Neural crest cell (in vitro differentiated cells): ENCODE measurements at regions not wholly inside any gene's neighbourhood (a gene's known extent, or its start where the extent isn't known, plus 50 kb on each side); places are given as distances from the start of the nearest gene placed in this dataset.
A peak's percentile ranks its signal among the peaks of the same experiment; 100 is the strongest.

ENCODE experiments used
- DNase-seq: peaks from one replicate; pipeline ENCODE4 v3.0.0; 2021; ENCODE audit warnings: low read depth, mixed read lengths, low spot score
- H3K27ac Mint-ChIP-seq: one replicate; pipeline ENCODE4 v1.8.0; 2021; ENCODE audit warnings: mild to moderate bottlenecking, mixed read lengths; ENCODE audit not compliant: unreplicated experiment
- H3K27me3 Mint-ChIP-seq: 2 replicates; pipeline ENCODE4 v1.8.0; 2021; ENCODE audit warnings: low read depth, mild to moderate bottlenecking, mixed read lengths
- H3K36me3 Mint-ChIP-seq: 2 replicates; pipeline ENCODE4 v1.8.0; 2021; ENCODE audit warnings: low read depth, mild to moderate bottlenecking, mixed read lengths
- H3K4me1 Mint-ChIP-seq: 2 replicates; pipeline ENCODE4 v1.8.0; 2021; ENCODE audit warnings: mixed read lengths
- H3K4me3 Mint-ChIP-seq: one replicate; pipeline ENCODE4 v1.8.0; 2021; ENCODE audit warnings: mild to moderate bottlenecking, mixed read lengths
- H3K9me3 Mint-ChIP-seq: 2 replicates; pipeline ENCODE4 v1.8.0; 2021; ENCODE audit warnings: mixed read lengths
- TF ChIP-seq, protein P1 (sequence below): fragments of 200-600 bp; sonication (generic); conservative IDR thresholded peaks from 2 replicates; pipeline ENCODE4 v1.5.0; 2021; ENCODE audit warnings: antibody characterized with exemption, mild to moderate bottlenecking

DNA sequence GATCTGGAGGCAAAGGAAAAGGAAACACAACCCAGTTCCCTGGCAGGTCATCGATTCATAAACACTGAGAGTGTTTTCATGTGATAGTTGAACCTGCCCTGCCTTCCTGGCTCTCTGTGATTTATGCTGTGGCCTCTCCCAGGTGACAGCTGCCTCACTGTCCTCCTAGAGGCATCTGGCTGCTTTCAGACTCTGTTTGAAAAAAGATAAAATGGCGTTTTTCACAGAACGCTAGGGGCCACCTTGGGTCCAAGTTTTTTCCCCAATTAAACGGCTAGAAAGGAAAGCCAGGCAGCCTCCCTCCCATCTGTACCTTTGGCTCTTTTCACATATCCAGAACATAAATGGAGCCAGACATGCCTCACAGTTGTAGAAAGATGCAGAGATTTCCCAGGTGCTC lies 252.6 kb upstream of the CCDC196 start:
- no peaks in the 10 kb centered on the region for H3K36me3 Mint-ChIP-seq

DNA sequence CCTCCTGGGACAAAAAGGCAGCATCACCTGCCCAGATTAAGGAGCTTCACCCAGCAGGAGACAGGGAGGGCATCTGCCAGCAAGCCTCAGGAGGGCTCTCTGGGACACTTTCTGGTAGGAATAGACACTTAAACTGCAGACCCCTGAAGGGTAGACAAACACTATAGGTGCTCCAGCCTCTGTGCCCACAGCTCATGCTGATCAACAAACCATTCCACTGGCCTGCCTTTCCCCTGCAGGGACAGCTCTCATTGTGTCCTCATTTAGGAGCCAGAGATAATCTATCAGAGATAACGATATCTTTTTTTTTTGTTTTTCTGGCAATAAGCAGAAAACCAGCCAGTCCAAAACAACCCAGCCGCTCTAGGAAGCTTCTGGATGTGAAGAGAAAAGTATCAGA lies 251.8 kb upstream of the CCDC196 start:
- no peak overlapping the region for H3K4me3 Mint-ChIP-seq
- no peak overlapping the region for H3K27ac Mint-ChIP-seq
- no peaks in the 10 kb centered on the region for H3K9me3 Mint-ChIP-seq
- no peaks in the 10 kb centered on the region for H3K36me3 Mint-ChIP-seq
- DNase-seq = no peak
- TF ChIP-seq, protein P1, sequence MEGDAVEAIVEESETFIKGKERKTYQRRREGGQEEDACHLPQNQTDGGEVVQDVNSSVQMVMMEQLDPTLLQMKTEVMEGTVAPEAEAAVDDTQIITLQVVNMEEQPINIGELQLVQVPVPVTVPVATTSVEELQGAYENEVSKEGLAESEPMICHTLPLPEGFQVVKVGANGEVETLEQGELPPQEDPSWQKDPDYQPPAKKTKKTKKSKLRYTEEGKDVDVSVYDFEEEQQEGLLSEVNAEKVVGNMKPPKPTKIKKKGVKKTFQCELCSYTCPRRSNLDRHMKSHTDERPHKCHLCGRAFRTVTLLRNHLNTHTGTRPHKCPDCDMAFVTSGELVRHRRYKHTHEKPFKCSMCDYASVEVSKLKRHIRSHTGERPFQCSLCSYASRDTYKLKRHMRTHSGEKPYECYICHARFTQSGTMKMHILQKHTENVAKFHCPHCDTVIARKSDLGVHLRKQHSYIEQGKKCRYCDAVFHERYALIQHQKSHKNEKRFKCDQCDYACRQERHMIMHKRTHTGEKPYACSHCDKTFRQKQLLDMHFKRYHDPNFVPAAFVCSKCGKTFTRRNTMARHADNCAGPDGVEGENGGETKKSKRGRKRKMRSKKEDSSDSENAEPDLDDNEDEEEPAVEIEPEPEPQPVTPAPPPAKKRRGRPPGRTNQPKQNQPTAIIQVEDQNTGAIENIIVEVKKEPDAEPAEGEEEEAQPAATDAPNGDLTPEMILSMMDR = no peak
- H3K27me3 Mint-ChIP-seq = peaks cover 2% of the 10 kb centered on the region
- H3K4me1 Mint-ChIP-seq = peaks cover 16% of the 10 kb centered on the region

More for the DNA sequence above, 252.6 kb upstream of the CCDC196 start:
- H3K9me3 Mint-ChIP-seq = peaks cover 3% of the 10 kb centered on the region
- TF ChIP-seq, protein P1 = no peak
- H3K4me3 Mint-ChIP-seq = no peak overlapping the region
- H3K27me3 Mint-ChIP-seq = peaks cover 2% of the 10 kb centered on the region
- DNase-seq = no peak
- H3K4me1 Mint-ChIP-seq = peaks cover 11% of the 10 kb centered on the region
- no peak overlapping the region for H3K27ac Mint-ChIP-seq

- Mint-ChIP-seq H3K36me3 (no peaks in the 10 kb centered on the region), H3K27ac (no peak overlapping the region), H3K27me3 (peaks cover 2% of the 10 kb centered on the region), H3K9me3 (no peaks in the 10 kb centered on the region), H3K4me3 (no peak overlapping the region), H3K4me1 (peaks cover 21% of the 10 kb centered on the region)
- DNase-seq = no peak
- TF ChIP-seq, protein P1 = no peak
These were observed 248.4 kb upstream of the CCDC196 start for GRCh38 chr14:66237741-66238140.

GRCh38 chr14:66238969-66239368 lies 247.2 kb upstream of the CCDC196 start:
- Mint-ChIP-seq H3K9me3 (no peaks in the 10 kb centered on the region), H3K4me3 (no peak overlapping the region), H3K27me3 (peaks cover 2% of the 10 kb centered on the region), H3K4me1 (peaks cover 21% of the 10 kb centered on the region), H3K36me3 (no peaks in the 10 kb centered on the region), H3K27ac (no peak overlapping the region)
- TF ChIP-seq, protein P1 = no peak
- no peak for DNase-seq

DNA sequence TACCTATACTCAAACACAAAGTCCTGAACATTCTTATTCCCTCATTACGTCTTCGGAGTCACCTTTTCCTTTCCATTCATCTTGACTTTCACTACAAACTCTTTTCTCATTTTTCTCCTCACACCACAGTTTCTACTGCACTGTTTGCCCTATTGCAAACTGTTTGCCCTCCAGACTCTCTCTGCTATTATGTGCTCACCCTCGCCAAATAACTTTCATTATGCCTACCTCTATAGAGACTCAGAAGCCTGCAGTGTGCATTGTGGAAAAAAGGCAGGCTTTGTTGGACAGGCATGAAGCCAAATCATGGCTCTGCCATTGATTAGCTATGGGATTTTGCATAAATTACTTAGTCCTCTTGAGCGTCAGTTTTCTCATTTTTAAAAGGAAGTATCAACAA lies 246.6 kb upstream of the CCDC196 start:
- Mint-ChIP-seq H3K27me3 (peaks cover 2% of the 10 kb centered on the region), H3K4me3 (no peak overlapping the region), H3K9me3 (no peaks in the 10 kb centered on the region), H3K27ac (peak overlapping the region; percentile 10), H3K4me1 (peaks cover 21% of the 10 kb centered on the region), H3K36me3 (no peaks in the 10 kb centered on the region)
- DNase-seq = no peak
- TF ChIP-seq, protein P1 = no peak

DNA sequence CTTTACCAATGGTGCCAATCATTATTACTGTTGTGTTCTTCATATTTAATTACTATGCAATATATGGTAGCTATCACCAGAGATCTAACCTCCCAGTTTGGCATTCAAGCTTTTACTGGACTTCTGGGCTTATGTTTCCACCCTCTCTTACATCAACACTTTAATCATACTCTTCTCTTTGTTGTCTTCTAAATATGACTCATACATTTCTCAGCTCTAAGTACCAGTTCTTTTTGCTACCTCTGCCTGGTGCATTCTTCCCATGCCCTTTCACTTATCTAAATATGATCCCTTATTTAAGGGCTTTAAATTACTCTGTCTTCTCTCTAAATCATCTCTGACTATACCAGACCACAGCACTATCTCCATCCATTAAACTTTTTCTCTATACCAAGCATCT lies 246.1 kb upstream of the CCDC196 start:
- Mint-ChIP-seq H3K4me1 (peaks cover 21% of the 10 kb centered on the region), H3K36me3 (no peaks in the 10 kb centered on the region), H3K9me3 (no peaks in the 10 kb centered on the region), H3K4me3 (no peak overlapping the region), H3K27me3 (peaks cover 2% of the 10 kb centered on the region), H3K27ac (no peak overlapping the region)
- TF ChIP-seq, protein P1 = no peak
- DNase-seq = no peak
